HG03378 (cell line): ENCODE measurements at regions not wholly inside any gene's neighbourhood (a gene's known extent, or its start where the extent isn't known, plus 50 kb on each side); places are given as distances from the start of the nearest gene placed in this dataset.
"Not testable (repeated sequence)": the region's sequence is repeated elsewhere in the genome, so short reads cannot be mapped to it uniquely, and the experiment has no call there.

Experiments used
- ATAC-seq: cut with Tn5 transposase; IDR thresholded peaks from one replicate; pipeline ENCODE4 v1.9.1; 2021; ENCODE audit warnings: mild to moderate bottlenecking, moderate library complexity; ENCODE audit not compliant: unreplicated experiment

DNA sequence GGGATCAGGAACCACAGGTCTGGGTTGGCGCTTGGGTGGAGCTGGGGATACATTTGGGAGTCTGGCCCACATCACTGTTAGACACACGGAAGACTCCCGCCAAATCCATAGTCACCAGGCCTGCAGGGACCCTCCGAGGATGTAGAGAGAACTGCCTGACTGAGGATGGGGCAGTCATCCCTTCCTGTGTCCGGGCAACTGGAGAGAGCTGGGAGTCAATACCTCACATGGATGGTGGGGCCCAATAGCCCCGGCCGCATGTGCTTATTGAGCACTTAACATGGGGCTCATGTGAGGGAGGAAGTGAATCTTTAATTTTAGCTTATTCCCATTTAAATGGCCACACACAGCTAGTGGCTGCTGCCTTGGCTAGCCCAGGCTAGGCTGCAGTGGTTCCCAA is 124.5 kb downstream of the TLR5 start:
- ATAC-seq: no peak

DNA sequence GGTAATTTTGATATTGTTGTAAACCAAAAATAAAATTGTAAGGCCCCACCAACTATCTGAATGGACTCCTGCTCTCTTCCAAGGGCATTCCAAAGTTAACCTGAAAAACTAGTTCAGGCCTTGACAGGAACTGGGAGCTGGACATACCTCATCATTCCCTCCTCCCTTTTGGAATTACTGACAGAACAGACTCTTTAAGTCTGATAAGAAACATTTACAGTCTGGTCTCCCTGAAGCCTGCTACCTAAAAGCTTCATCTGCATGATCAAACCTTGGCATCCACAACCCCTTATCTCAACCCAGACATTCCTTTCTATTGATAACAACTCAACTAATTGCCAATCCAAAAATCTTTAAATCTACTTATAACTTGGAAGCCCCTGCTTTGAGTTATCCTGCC is 123.8 kb downstream of the TLR5 start:
- no peak for ATAC-seq

DNA sequence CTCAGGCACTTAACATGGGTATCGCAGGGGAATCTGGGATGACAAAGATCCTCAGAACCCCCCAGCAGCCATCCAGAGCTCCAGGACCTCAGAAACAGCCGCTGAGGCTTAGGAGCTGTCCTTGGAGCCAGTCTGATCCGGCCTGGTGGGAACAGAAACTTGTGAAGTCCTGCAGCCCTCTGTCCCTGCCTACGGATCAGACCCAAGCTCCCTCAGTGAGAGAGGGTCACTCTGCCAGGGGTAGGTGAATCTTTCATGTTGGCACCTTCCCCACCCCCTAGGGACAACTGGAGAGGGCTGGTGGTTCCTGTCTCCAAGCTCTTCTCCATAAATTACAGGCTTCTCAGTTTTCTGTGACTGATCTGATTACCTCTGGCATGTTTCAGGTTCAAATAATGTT is 122.3 kb downstream of the TLR5 start:
- no peak for ATAC-seq

DNA sequence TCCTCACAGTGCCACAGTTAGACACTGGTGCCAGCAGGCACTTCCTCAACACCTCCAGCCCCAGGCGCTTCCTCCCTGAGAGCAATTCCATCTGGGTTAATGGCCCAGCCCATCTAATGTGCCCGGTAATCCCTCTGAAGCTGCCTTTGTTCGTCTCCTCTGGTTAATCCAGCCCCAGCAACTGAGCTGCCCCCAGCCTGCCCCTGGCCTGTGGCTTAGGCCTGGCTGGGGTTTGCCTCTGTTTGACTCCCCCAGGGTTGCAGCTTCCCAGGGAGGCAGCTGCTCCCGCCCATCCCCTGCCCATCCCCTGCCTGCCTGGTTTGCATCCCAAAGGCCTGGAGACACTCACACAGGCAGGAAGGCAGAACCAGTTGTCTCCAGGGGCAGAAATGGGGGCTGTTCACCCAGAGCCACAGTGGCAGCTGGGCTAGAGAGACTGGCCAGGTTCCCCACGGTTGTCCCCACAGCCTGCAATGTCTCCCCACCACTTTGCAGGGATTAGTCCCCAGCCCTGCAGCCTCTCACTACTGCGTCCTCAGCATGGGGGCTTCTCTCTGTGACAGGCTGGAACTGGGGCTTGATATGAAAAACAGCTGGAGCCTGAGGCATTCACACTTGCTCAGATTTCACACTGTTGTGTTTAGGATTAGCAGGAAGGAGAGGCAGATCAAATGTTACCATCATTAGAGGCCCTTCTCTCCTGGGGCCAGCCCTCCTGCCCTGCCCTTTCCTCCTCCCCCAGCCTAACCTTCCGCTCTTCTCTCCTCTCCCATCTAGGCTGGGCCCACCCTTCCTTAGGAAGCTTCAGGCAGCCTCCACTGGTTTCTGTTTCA is 120.2 kb downstream of the TLR5 start:
- ATAC-seq: no peak

DNA sequence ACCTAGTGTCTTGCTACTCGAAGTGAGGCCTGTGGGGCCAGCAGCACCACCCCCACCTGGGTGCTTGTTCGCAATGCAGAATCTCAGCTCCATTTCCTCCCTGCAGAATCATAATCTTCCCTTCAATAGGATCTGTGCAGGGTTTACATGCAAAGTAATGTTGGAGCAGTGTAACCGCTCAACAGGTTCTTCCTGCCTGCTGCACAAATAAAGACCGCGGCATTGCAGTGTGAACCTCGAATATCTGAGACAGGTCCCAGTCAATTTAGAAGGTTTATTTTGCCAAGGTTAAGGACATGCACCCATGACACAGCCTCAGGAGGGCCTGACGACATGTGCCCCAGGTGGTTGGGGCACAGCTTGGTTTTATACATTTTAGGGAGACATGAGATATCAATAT is 119.2 kb downstream of the TLR5 start:
- ATAC-seq: no peak

DNA sequence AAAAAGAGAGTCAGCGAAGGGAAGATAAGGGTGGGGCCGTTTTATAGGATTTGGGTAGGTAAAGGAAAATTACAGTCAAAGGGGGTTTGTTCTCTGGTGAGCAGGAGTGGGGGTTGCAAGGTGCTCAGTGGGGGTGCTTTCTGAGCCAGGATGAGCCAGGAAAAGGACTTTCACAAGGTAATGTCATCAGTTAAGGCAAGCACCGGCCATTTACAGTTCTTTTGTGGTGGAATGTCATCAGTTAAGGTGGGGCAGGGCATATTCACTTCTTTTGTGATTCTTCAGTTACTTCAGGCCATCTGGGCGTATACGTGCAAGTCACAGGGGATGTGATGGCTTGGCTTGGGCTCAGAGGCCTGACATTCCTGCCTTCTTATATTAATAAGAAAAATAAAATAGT is 118.6 kb downstream of the TLR5 start:
- ATAC-seq: not testable (repeated sequence)

DNA sequence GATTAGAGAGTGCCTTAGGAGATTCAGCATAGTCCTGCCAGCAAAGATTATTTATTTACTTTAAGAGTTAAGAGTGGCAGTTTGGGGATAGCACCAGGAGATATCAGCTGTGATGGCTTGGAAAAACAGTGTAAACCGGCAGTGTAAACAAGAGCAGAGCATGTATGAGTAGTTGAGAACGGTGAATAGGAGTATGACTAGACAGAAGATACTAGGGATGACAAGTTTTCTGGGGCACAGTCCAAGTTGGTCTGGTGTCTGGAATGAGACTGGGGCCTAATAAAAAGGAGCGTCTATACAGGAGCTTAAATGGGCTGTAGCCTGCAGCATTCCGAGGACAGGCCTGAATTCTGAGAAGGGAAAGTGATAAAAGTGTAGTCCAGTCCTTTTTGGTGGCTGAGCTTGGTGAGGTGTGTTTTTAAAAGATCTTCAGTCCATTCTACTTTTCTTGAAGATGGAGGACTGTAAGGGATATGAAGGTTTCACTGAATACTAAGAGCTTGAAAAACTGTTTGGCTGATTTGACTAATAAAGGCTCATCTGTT is 117.8 kb downstream of the TLR5 start:
- ATAC-seq: not testable (repeated sequence)

DNA sequence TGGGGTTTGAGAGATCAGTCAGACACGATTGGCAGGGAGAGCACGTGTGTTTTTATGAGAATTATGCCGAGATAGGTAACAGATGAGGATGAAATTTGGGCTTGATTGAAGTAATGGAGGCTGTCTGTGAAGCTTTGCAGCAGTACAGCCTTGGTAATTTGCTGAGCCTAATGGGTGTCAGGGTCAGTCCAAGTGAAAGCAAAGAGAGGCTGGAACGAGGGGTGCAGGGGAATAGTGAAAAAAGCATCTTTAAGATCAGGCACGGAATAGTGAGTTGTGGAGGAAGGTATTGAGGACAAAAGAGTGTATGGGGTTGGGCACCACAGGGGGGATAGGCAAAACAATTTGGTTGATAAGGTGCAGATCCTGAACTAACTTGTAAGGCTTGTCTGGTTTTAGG is 116.4 kb downstream of the TLR5 start:
- not testable (repeated sequence) for ATAC-seq

DNA sequence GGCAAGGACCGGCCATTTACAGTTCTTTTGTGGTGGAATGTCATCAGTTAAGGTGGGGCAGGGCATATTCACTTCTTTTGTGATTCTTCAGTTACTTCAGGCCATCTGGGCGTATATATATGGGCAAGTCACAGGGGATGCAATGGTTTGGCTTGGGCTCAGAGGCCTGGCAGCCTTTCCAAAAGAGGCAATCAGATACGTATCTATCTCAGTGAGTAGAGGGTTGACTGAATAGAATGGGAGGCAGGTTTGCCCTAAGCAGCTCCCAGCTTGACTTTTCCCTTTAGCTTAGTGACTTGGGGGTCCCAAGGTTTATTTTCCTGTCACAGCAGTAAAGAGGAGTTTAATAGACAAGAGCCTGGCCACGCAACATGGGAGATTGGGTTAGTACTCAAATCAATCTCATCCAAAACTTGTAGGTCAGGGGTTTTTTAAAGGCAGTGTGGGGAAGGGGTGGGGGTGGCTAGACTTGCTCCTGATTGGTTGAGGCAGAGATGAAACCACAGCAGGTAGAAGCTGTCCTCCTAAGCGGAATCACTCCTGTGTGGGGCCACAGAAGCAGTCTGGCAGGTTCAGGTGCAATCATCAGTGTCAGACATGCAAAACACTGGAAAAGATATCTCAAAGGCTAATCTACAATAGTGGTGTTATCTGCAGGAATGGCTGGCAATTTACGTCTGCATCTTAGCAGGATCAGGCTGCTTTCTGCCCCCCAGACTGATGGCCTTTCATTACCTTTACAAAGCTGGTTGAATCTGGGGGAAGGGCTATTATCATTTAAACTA is 112.9 kb downstream of the TLR5 start:
- ATAC-seq: no peak

DNA sequence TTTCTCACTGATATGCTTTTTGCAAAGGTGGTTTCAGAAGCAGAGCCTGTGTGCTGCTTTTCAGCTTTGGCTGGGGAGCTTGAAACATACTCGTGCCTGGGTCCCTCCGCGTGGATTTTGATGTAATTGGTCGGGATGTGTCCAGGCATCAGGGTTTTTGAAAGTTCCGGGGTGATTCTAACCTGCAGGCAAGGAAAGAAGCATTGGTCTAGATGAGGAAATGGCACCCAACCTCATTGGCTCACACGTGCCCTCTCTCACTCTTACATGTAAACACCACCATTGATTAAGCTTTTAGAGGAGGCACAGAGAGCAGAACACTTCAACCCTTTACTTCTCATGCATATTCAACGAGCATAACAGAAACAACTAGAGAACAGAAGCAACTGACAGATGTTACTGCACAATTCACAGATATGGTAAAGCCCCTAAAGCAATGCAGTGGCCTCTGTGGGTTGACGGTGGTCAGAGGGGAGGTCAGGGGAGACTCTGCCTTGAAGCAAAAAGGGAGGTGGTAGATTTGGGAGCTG is 112.1 kb downstream of the TLR5 start:
- ATAC-seq: no peak

DNA sequence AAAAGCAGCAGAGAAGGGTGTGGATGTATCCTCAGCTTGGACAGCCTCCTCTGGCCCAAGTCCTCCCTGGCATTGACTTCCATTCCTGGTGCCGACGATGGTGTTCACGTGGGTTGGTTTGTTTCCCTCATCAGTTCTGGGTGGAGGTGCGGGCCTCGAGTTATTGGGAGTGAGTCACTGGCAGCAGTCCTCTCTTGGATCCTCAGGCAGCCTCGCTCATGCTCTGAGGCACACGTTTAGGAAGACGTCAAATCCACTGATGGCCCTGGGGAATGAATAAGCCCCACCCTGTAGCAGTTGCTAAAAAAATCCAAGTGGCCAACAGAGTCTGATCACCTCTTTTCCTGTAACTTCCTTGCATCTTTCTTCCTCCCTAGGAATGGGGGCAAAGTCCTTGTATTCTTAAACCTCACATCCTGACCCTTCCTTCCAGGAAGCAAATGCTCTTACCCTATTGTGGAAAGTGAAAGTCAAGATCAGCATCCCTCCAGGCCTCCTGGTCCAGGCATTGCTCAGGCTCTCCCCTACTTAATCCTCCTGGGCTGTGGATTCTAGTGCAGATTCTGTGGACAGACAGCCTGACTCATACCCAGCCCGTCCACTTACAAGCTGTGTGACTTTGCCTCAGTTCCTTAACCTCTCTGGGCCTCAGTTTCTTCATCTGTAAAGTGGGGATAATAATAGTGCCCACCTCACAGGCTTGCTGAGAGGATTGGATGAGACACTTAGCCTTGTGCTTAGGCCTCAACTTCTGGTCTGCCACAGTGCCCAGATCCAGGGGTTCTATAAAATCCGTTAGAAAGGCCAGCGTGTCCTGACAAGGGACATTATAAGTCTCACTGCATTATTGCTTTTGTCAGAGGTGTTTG is 111.1 kb downstream of the TLR5 start:
- no peak for ATAC-seq

DNA sequence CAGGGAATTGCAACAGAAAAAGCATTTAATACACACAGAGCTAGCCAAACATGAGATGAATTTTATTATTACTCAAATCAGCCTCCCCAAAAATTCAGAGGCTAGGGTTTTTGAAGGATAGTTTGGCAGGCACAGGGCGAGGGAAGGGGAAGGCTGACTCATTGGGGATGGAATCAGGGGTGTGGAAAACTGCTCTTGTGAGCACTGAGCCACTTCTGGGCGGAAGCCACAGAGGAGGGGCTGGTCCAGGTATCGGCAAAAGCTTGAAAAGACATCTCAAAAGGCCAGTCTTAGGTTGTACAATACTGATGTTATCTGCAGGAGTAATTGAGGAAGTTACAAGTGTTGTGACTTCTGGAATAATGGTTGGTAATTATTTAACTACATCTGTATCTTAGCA is 109.4 kb downstream of the TLR5 start:
- no peak for ATAC-seq

DNA sequence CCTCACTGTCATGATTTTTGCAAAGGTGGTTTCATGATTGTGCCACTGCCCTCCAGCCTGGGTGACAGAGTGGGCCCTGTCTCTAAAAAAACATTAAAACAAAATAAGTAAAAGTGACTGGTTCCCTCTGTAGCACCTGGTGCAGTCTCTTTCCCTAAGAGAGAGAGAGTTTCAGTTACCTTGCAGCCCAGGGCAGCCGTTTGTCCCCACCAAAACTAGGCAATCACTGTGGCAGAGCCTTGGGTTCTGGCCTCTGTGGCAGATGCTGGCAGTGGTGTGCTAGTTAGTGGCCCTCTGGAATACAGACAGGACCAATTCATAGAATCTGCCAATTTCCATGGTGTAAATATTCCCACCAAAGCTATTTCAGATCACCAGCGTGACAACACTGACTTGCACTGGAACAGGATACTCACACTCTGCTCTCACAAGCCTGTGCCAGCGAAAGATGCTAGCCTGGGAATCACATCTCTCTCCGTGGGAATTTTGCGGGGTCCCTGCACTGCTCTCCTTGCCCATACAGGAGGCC is 108.7 kb downstream of the TLR5 start:
- ATAC-seq: no peak

DNA sequence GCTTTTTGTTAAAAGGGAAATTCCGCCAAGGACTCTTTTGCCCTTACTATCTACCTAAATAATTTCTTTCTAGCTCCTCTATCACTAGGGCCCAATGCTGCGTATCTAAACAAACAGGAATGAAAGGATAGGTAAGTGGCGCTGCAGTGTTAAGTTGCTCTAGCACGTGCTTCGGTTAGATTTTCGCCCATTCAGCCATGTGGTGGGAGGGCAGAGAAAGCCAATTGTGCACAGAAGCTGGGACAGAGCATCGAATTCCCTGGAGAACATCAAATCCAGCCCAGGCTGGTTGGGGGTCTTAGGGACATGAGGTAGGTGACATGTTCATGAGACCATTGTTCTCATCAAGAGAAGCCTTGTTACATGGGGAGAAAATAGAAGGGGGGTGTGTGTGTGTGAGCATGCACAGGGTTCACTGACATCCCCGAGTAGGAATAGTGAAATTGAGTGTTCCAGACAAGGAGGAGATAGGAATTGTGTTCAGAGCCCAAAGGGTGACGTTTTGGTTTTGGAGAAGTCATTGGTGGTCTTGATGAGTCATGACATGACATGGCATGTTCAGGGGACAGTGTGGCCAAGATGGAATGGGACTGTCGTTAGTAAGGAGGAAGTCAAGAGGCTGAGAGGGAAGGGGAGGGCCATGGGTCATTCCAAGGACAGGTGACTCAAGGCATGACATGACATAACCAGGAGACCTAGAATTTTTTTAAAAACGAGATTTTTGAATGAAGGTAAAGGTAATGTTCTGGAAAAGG is 107.1 kb downstream of the TLR5 start:
- no peak for ATAC-seq

DNA sequence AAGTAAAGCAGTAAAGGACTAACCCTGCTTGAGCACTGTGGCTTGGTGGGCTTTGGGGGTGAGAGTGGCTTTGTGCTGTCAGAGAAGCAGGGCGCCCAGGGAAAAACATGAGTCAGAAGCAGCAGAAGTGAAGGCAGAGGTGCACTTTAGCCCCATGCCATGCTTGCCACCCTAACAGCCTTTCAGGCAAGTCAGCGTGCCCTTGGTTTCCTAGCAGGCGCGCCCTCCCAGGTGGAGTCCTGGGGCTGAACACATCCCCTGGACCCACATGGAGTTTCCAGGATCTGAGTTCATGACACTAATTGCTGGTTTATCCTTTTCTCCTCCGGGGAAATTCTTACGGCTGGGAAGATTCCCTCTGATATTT is 106.6 kb downstream of the TLR5 start:
- no peak for ATAC-seq

DNA sequence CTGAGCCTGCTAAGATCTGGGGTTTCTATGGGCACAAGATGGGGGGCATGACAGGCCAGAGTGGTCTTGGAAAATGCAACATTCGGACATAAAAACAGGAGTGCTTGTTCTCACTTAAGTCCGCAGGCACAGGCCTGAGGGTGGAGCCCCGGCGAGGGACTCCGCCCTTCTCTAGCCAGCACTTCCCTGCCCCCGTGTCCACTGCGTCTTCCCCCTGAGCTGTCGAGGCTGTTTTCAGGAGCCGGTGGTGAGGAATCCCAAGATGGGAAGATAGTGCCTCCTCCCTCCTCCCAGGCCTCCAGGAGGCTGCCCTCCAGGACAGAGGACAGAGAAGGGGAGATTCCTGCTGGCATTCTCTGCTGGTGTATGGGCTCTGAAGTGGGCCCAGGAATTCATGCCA is 105.2 kb downstream of the TLR5 start:
- no peak for ATAC-seq

DNA sequence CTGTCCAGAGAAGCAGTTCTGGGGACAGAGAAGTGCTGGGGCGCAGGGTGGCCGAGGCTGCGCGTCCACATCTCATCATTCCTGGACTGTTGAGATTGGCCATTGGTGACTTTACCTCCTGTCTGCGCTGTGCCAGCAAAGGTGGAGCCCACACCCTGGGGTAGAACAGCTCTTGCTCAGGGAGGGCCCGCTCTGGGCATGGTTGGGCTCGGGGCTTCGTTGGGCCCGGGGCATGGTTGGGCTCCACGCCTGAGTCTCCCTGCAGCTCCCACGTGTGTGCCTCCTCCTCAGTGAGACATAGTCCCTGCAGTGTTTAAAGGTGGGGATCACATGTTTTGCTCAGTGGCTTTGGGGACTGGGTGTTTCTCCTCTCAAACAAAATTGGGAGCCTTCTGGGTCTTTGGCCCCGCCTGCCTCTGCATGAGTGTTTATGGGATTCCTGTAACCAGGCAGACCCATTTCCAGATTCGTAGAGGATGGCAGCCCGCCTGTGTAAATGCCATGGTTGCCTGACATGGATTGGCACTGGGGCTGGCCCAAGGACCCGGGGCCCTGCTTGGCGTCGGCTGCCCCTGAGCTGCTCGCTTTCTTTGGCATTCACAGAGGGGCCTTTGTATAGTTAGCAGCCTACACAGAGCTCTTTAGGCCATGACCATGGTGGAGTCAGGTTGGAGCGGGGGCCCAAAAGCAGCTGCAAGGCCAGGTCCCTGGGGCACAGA is 104.6 kb downstream of the TLR5 start:
- ATAC-seq: no peak

DNA sequence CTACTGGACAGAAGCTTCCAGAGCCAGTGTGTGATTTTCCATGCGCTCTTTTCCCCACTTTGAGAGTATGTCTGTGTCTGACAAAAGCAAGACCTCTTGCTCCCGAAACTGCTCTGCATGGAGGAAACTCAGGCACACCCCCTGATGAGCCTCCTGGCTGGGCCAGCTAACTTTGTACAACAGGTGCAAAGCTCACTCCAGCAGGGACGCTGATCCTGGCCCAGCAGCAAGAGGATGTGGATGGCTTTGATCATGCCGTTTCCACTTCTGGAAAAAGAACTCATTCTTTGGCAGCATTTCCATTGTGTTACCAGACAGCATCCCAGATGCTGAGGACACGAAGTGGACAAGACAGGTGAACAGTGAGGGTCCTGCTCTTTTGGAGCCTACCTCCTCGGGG is 103.1 kb downstream of the TLR5 start:
- no peak for ATAC-seq

DNA sequence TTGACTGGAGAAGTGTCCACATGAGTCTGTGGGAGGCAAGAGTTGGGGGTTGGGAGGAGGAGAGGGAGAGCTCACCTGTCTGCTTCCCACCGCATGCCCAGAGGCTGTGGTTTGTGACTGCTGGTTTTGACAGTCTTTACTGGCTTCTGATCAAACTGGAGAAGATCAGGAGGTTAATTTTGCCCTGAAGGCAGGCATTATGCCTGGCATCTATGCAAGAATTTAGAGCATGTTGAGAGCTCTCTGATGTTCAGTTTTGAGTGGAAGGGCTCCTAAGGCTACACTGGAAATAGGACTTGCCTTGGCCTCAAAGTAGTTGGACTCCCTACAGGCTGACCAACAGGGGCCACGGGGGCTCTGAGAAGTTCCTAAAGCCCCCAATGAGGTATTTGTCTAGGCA is 101.6 kb downstream of the TLR5 start:
- ATAC-seq: no peak
